ENCODE measurements at regions not wholly inside any gene's neighbourhood (a gene's known extent, or its start where the extent isn't known, plus 50 kb on each side); places are given as distances from the start of the nearest gene placed in this dataset.

DNA sequence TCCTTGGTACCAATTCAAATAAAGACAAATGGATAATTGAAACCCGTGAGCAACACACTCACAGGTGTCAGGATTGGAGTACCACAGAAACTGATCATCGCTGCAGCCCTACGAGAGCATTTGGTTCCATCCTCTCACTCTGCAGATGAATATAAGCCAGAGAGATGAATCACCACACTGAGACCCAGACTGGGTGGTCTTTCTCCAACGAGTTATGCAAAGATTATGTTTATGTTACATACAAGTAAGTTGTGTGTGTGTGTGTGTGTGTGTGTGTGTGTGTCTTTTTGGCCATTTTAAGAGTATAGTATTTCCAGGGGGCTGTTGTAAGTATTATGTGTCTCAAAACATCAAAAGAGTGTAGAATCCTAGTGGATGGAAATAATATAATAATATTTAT lies 329.5 kb upstream of the ZFP42 start:
- TF ChIP-seq CTCF (IDR thresholded peaks at IDR 0.05) (no peak), POLR2A (IDR thresholded peaks at IDR 0.05) (no peak)

All from body of pancreas (tissue), 4 donors.